PC-3 (cell line): ENCODE measurements at regions not wholly inside any gene's neighbourhood (a gene's known extent, or its start where the extent isn't known, plus 50 kb on each side); places are given as distances from the start of the nearest gene placed in this dataset.

ENCODE experiments used
- ATAC-seq: fragments of 200-7000 bp; cut with Tn5 transposase; 2 replicates; pipeline ENCODE4 v1.9.1; 2020; ENCODE audit warnings: mild to moderate bottlenecking, moderate library complexity
- BruUV-seq: library from RNA; stranded (reverse); fragments of 400-500 nt; replicated peaks from 2 replicates; lab custom pipeline; 2021; lab: Mats Ljungman, UMichigan
- CTCF ChIA-PET: fragments of 300-600 bp; sonication (Branson Sonifier 250); formaldehyde crosslinking; loops from one replicate; lab custom pipeline; 2022; ENCODE audit warnings: antibody characterized with exemption; lab: Charles Lee
- POLR2A ChIA-PET: fragments of 300-600 bp; sonication (Branson Sonifier 250); formaldehyde crosslinking; loops from one replicate; lab custom pipeline; 2022; ENCODE audit warnings: antibody characterized with exemption; ENCODE audit not compliant: unreplicated experiment; lab: Charles Lee
- DNase-seq: peaks from one replicate; pipeline ENCODE4 v3.0.0-alpha.2; 2015
- H2AFZ ChIP-seq: fragments of 300-600 bp; sonication (generic); 2 replicates; pipeline ENCODE4 v1.6.0; 2016; ENCODE audit warnings: antibody characterized with exemption, low read length
- H3F3A ChIP-seq: fragments of 300-600 bp; sonication (generic); one replicate; pipeline ENCODE4 v1.6.0; 2017; ENCODE audit warnings: antibody characterized with exemption, low read length, control low read depth, mild to moderate bottlenecking; ENCODE audit not compliant: unreplicated experiment
- H3K27ac ChIP-seq: fragments of 300-600 bp; sonication (generic); 2 replicates; pipeline ENCODE4 v1.5.1; 2016; ENCODE audit warnings: mild to moderate bottlenecking, low read length
- H3K27me3 ChIP-seq: fragments of 300-600 bp; sonication (generic); 2 replicates; pipeline ENCODE4 v1.6.1; 2016; ENCODE audit warnings: low read length, mixed read lengths
- H3K36me3 ChIP-seq: fragments of 300-600 bp; sonication (generic); 2 replicates; pipeline ENCODE4 v1.6.1; 2016; ENCODE audit warnings: low read depth, mixed run types, low read length, mixed read lengths
- H3K4me1 ChIP-seq: fragments of 300-600 bp; sonication (generic); 2 replicates; pipeline ENCODE4 v1.5.1; 2016; ENCODE audit warnings: low read length; ENCODE audit not compliant: insufficient read depth
- H3K4me2 ChIP-seq: fragments of 300-600 bp; sonication (generic); 2 replicates; pipeline ENCODE4 v1.6.0; 2016; ENCODE audit warnings: low read length
- H3K4me3 ChIP-seq: fragments of 300-600 bp; sonication (generic); 2 replicates; pipeline ENCODE4 v1.5.1; 2016; ENCODE audit warnings: mild to moderate bottlenecking, low read length, mixed read lengths
- H3K79me2 ChIP-seq: fragments of 300-600 bp; sonication (generic); 2 replicates; pipeline ENCODE4 v1.6.1; 2017; ENCODE audit warnings: low read length, mixed read lengths
- H3K9ac ChIP-seq: fragments of 300-600 bp; sonication (generic); 2 replicates; pipeline ENCODE4 v1.6.0; 2016; ENCODE audit warnings: mild to moderate bottlenecking, low read length
- H3K9me2 ChIP-seq: fragments of 300-600 bp; sonication (generic); replicated peaks from 2 replicates; pipeline ENCODE4 v1.6.1; 2016; ENCODE audit warnings: mixed run types, low read length, mixed read lengths
- H3K9me3 ChIP-seq: fragments of 300-600 bp; sonication (generic); 2 replicates; pipeline ENCODE4 v1.6.1; 2016; ENCODE audit warnings: low read length, mixed read lengths
- H4K20me1 ChIP-seq: fragments of 300-600 bp; sonication (generic); 2 replicates; pipeline ENCODE4 v1.6.1; 2016; ENCODE audit warnings: low read length, mixed read lengths
- EZH2 ChIP-seq: fragments of 300-600 bp; sonication (generic); IDR thresholded peaks from one replicate; pipeline ENCODE4 v1.6.1; 2017; ENCODE audit warnings: antibody characterized with exemption, mild to moderate bottlenecking, low read length; ENCODE audit not compliant: unreplicated experiment
- EZH2phosphoT487 ChIP-seq: fragments of 300-600 bp; sonication (generic); IDR thresholded peaks from 2 replicates; pipeline ENCODE4 v1.6.1; 2018; ENCODE audit warnings: mild to moderate bottlenecking, antibody characterized with exemption, low read length, borderline replicate concordance
- intact Hi-C: fragments of 100-400 bp; cut with micrococcal nuclease; formaldehyde crosslinking; loops from 2 replicates; pipeline ENCODE4 v1.9.0; 2023
- TF ChIP-seq, protein P1 (sequence below): fragments of 300-600 bp; sonication (generic); conservative IDR thresholded peaks from 2 replicates; pipeline ENCODE4 v1.5.1; 2017; ENCODE audit warnings: antibody characterized with exemption, low read depth, mild to moderate bottlenecking, low read length

DNA sequence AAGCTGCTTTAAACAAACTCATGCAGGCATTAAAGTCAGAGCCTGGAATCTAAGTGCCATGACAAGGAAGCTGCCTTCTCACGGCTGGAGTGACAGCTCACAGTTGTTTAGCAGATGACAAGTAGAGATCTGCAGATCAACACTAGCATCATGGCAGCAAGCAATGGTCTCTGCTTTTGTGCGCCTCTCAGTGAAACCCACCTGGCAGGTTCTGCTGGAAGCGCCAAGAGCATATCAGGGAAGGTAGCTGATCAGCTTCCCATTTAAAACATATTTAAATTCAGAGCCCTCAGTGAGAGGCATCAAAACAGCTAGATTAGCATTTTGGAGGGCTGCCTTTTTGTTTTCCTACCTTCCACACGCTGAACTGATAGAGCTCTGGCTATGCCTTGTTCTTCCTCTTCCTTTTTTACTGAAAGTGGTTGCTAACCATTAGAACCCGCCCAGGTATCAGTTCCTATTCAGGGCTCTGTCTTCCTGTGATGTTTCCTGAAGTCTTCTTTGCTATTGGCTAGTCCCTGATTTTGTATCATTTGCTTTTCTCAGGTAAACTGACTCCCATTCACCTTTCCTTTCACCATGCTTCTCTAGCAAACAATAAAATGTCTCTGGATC is 70.8 kb downstream of the TMEM200C start:
- no peak for ATAC-seq
- ChIA-PET CTCF (no interaction called here), POLR2A (no interaction called here)
- Histone ChIP-seq H3F3A (no peaks in the 10 kb centered on the region), H3K36me3 (no peaks in the 10 kb centered on the region), H4K20me1 (no peaks in the 10 kb centered on the region), H3K4me1 (no peaks in the 10 kb centered on the region), H3K4me3 (no peak overlapping the region), H3K27ac (no peak overlapping the region), H3K9me2 (no peaks in the 10 kb centered on the region), H2AFZ (no peak overlapping the region), H3K4me2 (no peak overlapping the region), H3K9me3 (no peaks in the 10 kb centered on the region), H3K79me2 (no peaks in the 10 kb centered on the region), H3K9ac (no peak overlapping the region), H3K27me3 (peaks cover 33% of the 10 kb centered on the region)
- DNase-seq = no peak
- no TSS peak for BruUV-seq
- intact Hi-C loops = no loop called here
- no peak for TF ChIP-seq EZH2phosphoT487
- no peak for TF ChIP-seq EZH2
- TF ChIP-seq, protein P1, sequence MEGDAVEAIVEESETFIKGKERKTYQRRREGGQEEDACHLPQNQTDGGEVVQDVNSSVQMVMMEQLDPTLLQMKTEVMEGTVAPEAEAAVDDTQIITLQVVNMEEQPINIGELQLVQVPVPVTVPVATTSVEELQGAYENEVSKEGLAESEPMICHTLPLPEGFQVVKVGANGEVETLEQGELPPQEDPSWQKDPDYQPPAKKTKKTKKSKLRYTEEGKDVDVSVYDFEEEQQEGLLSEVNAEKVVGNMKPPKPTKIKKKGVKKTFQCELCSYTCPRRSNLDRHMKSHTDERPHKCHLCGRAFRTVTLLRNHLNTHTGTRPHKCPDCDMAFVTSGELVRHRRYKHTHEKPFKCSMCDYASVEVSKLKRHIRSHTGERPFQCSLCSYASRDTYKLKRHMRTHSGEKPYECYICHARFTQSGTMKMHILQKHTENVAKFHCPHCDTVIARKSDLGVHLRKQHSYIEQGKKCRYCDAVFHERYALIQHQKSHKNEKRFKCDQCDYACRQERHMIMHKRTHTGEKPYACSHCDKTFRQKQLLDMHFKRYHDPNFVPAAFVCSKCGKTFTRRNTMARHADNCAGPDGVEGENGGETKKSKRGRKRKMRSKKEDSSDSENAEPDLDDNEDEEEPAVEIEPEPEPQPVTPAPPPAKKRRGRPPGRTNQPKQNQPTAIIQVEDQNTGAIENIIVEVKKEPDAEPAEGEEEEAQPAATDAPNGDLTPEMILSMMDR = no peak

DNA sequence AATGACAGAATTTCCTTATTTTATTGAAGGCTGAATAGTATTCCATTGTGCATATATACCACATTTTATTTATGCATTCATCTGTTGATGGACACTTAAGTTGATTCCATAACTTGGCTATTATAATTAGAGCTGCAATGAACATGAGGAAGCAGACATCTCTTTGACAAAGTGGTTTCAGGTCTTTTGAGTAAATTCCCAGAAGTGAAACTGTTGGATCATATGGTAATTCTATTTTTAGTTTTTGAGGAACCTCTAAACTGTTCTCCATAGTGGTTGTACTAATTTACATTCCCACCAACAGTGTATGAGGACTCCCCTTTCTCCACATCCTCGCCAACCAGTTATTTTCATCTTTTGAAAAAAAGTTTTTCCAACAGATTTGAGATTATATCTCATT is 77.5 kb downstream of the TMEM200C start:
- Histone ChIP-seq H2AFZ (no peak overlapping the region), H3K9me3 (no peaks in the 10 kb centered on the region), H3K4me1 (no peaks in the 10 kb centered on the region), H3K9me2 (no peaks in the 10 kb centered on the region), H3K36me3 (no peaks in the 10 kb centered on the region), H3K27ac (no peak overlapping the region), H3K4me3 (no peak overlapping the region), H3K4me2 (no peak overlapping the region), H3F3A (no peaks in the 10 kb centered on the region), H3K27me3 (no peaks in the 10 kb centered on the region), H3K9ac (no peak overlapping the region), H3K79me2 (no peaks in the 10 kb centered on the region), H4K20me1 (no peaks in the 10 kb centered on the region)
- no peak for ATAC-seq
- intact Hi-C loops = no loop called here
- ChIA-PET POLR2A (no interaction called here), CTCF (no interaction called here)
- DNase-seq = no peak
- no peak for TF ChIP-seq EZH2
- TF ChIP-seq EZH2phosphoT487 = no peak
- TF ChIP-seq, protein P1 = no peak
- no TSS peak for BruUV-seq

DNA sequence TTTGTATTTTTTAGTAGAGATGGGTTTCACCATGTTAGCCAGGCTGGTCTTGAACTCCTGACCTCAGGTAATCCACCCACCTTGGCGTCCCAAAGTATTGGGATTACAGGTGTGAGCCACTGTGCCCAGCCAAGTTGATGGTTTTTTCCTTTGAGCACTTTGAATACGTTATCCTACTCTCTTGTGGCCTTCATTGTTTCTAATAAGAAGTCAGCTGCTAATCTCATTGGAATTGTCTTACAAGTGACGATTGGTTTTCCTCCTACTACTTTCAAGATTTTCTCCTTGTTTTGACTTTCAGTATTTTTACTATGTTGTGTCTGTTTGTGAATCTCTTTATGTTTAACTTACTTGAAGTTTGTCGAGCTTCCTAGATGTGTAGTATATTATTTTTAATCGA is 88.5 kb downstream of the TMEM200C start:
- CTCF ChIA-PET = no interaction called here
- Histone ChIP-seq H3K27ac (no peak overlapping the region), H2AFZ (no peak overlapping the region), H3K27me3 (no peaks in the 10 kb centered on the region), H3K4me1 (no peaks in the 10 kb centered on the region), H3K9ac (no peak overlapping the region), H4K20me1 (no peaks in the 10 kb centered on the region), H3K9me3 (peaks cover 11% of the 10 kb centered on the region; the same call in 1 of the 2 replicates), H3K9me2 (no peaks in the 10 kb centered on the region; the same call in 1 of the 2 replicates), H3K36me3 (no peaks in the 10 kb centered on the region), H3K79me2 (no peaks in the 10 kb centered on the region), H3K4me2 (no peak overlapping the region), H3K4me3 (no peak overlapping the region), H3F3A (no peaks in the 10 kb centered on the region)
- DNase-seq (no peak), ATAC-seq (no peak)
- BruUV-seq = no TSS peak
- POLR2A ChIA-PET = no interaction called here
- intact Hi-C loops = no loop called here
- TF ChIP-seq EZH2phosphoT487 (no peak), EZH2 (no peak)
